ENCODE measurements at regions not wholly inside any gene's neighbourhood (a gene's known extent, or its start where the extent isn't known, plus 50 kb on each side); places are given as distances from the start of the nearest gene placed in this dataset.
"Not testable (repeated sequence)": the region's sequence is repeated elsewhere in the genome, so short reads cannot be mapped to it uniquely, and the experiment has no call there.

DNA sequence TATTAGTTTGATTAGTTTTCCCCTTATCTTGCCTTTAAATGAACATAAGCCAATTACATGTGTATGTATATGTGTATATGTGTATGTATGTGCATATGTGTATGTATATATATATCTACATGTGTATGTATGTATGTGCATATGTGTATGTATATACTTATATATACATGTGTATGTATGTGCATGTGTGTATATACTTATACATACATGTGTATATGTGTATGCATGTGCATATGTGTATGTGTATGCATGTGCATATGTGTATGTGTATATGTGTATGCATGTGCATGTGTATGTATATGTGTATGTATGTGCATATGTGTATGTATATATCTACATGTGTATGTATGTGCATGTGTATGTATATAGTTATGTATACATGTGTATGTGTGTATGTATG, 65.5 kb upstream of the CCT8L2 start:
- no peak overlapping the region for H3K9ac ChIP-seq (ENCODE audit: insufficient read length)
- no peaks in the 10 kb centered on the region for H3K36me3 ChIP-seq (ENCODE audit: insufficient read depth, low read length)
- DNase-seq (ENCODE audit: low read depth, low spot score), result no peak
- no peak overlapping the region for H3K27ac ChIP-seq
- TF ChIP-seq EZH2 (IDR thresholded peaks at IDR 0.05) (no peak), POLR2AphosphoS5 (IDR thresholded peaks at IDR 0.05; ENCODE audit: borderline replicate concordance, low read depth, low read length) (no peak), FOXP2 (optimal IDR thresholded peaks at IDR 0.05; ENCODE audit: control extremely low read depth, extremely low read length, insufficient read depth) (no peak)
- no peak overlapping the region for H3K4me3 ChIP-seq
- no peaks in the 10 kb centered on the region for H3K9me3 ChIP-seq (ENCODE audit: low read depth, low read length)

- DNase-seq (ENCODE audit: low read depth, low spot score), result no peak
- Histone ChIP-seq H3K9me3 (ENCODE audit: low read depth, low read length) (no peaks in the 10 kb centered on the region), H3K4me3 (no peak overlapping the region), H3K9ac (ENCODE audit: insufficient read length) (no peak overlapping the region), H3K27ac (no peak overlapping the region), H3K36me3 (ENCODE audit: insufficient read depth, low read length) (peaks cover 3% of the 10 kb centered on the region; the same call in 1 of the 2 replicates)
- TF ChIP-seq EZH2 (IDR thresholded peaks at IDR 0.05) (no peak), POLR2AphosphoS5 (IDR thresholded peaks at IDR 0.05; ENCODE audit: borderline replicate concordance, low read depth, low read length) (no peak), FOXP2 (optimal IDR thresholded peaks at IDR 0.05; ENCODE audit: control extremely low read depth, extremely low read length, insufficient read depth) (no peak)
Observed at GRCh38 chr22:16654882-16655281, 62.3 kb upstream of the CCT8L2 start.

DNA sequence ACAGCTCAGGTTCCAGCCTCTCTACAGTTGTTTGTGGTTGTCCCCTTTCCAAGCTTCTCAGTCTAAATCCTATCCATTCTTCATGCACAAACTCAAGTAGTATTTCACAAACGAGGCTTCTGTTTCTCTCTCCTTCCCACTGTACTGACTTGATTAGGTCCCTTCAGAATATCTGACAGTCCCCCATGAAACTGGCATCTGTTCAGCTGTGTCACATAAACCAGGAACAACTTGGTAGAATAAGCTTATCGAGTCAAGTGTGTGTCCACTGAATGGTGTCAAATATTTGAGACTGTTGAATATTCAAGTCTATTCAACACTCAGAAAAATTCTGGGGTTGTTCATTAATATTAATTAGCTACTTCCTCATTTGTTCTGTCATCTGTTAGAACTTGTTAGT, 61.7 kb upstream of the CCT8L2 start:
- not testable (repeated sequence) for H3K4me3 ChIP-seq; H3K9ac ChIP-seq (ENCODE audit: insufficient read length); H3K9me3 ChIP-seq (ENCODE audit: low read depth, low read length); H3K27ac ChIP-seq; H3K36me3 ChIP-seq (ENCODE audit: insufficient read depth, low read length); DNase-seq (ENCODE audit: low read depth, low spot score)

DNA sequence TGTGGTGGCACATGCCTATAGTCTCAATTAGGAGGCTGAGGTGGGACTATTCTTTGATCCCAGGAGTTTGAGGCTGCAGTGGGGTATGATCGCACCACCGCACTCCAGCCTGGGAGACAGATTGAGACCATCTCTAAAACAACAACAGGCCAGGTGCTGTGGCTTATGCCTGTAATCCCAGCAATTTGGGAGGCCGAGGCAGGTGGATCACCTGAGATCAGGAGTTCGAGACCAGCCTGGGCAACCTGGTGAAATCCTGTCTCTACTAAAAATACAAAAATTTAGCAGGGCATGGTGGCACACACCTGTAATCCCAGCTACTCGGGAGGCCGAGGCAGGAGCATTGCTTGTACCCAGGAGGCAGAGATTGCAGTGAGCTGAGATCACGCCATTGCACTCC, 60.6 kb upstream of the CCT8L2 start:
- H3K36me3 ChIP-seq (ENCODE audit: insufficient read depth, low read length); H3K27ac ChIP-seq; H3K4me3 ChIP-seq; H3K9ac ChIP-seq (ENCODE audit: insufficient read length); H3K9me3 ChIP-seq (ENCODE audit: low read depth, low read length); DNase-seq (ENCODE audit: low read depth, low spot score): not testable (repeated sequence)

GRCh38 chr22:16651217-16651616, 58.6 kb upstream of the CCT8L2 start:
- TF ChIP-seq EZH2 (IDR thresholded peaks at IDR 0.05) (no peak), POLR2AphosphoS5 (IDR thresholded peaks at IDR 0.05; ENCODE audit: borderline replicate concordance, low read depth, low read length) (no peak), FOXP2 (optimal IDR thresholded peaks at IDR 0.05; ENCODE audit: control extremely low read depth, extremely low read length, insufficient read depth) (no peak)
- peaks cover 4% of the 10 kb centered on the region; the same call in 1 of the 2 replicates for H3K36me3 ChIP-seq (ENCODE audit: insufficient read depth, low read length)
- no peak overlapping the region for H3K9ac ChIP-seq (ENCODE audit: insufficient read length)
- H3K27ac ChIP-seq, result no peak overlapping the region
- no peak overlapping the region for H3K4me3 ChIP-seq
- DNase-seq (ENCODE audit: low read depth, low spot score), result no peak
- H3K9me3 ChIP-seq (ENCODE audit: low read depth, low read length), result no peaks in the 10 kb centered on the region

Data from SK-N-MC (cell line).